C4-2B (cell line): ENCODE measurements at regions not wholly inside any gene's neighbourhood (a gene's known extent, or its start where the extent isn't known, plus 50 kb on each side); places are given as distances from the start of the nearest gene placed in this dataset.

Experiments used
- CTCF ChIP-seq: fragments of 450-650 bp; conservative IDR thresholded peaks from 2 replicates; pipeline ENCODE4 v1.5.1; 2017; ENCODE audit warnings: mild to moderate bottlenecking
- ZFX ChIP-seq: fragments of 450-650 bp; IDR thresholded peaks from 2 replicates; pipeline ENCODE4 v1.6.1; 2017

- TF ChIP-seq CTCF = no peak
- no peak for TF ChIP-seq ZFX
Observed at GRCh38 chr18:2191180-2191790, 380.0 kb downstream of the METTL4 start.
